ENCODE measurements at regions not wholly inside any gene's neighbourhood (a gene's known extent, or its start where the extent isn't known, plus 50 kb on each side); places are given as distances from the start of the nearest gene placed in this dataset.
"Not testable (repeated sequence)": the region's sequence is repeated elsewhere in the genome, so short reads cannot be mapped to it uniquely, and the experiment has no call there.

GRCh38 chr4:66554826-66555225, 884.5 kb upstream of the EPHA5 start:
- no peak for DNase-seq (ENCODE audit: low read depth)

- not testable (repeated sequence) for DNase-seq (ENCODE audit: low read depth)
Measured at GRCh38 chr4:66545301-66545700, 875.0 kb upstream of the EPHA5 start.

DNA sequence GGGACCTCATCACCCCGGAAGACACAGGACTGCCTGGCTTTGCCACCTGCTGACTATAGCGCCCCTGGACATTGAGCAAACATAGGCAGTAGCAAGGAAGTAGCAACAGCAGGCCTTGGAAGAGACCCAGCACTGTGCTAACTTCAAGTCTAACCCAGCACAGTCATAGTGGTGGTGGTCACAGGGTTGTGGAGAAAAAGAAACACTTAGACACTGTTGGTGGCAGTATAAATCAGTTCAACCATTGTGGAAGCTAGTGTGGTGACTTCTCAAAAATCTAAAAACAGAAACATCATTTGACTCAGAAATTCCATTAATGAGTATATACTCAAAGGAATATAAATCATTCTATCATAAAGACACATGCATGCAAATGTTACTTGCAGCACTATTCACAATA, 874.0 kb upstream of the EPHA5 start:
- no peak for DNase-seq (ENCODE audit: low read depth)

GRCh38 chr4:66539745-66540144, 869.5 kb upstream of the EPHA5 start:
- DNase-seq (ENCODE audit: low read depth): no peak

DNA sequence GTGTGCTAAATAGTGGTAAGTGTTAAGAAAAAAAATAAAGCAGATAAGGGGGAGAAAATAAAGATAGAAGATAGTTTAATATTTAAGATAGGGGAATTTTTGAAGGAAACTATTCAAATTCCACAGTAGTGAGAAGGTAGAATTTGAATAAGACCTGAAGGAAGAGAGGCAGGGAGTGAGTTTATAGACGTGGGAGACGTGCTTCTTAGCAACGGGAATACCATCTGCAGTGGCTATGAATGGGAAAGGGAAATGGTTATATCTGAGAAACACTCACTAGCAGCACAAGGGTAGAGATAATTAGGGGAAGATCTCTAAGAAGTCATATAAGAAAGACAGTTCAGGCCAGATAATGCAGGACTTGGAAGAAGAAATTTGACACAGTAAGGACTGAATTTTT, 854.5 kb upstream of the EPHA5 start:
- no peak for DNase-seq (ENCODE audit: low read depth)

DNA sequence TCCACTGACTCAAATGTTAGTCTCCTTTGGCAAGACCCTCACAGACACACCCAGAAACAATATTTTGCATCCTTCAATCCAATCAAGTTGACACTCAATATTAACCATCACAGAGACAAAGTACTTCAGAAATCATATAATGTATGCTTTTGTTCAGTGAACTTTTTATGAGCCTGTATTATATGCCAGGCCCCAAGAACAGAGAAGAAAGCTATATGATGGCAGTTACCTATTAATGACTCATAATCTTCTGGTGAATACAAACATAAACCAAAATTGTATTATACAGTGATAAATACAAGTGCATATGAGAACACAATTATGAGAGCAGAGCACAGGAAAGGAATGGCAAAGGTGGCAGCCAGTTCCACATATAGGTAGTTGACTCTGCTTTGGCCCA, 852.0 kb upstream of the EPHA5 start:
- no peak for DNase-seq (ENCODE audit: low read depth)

DNA sequence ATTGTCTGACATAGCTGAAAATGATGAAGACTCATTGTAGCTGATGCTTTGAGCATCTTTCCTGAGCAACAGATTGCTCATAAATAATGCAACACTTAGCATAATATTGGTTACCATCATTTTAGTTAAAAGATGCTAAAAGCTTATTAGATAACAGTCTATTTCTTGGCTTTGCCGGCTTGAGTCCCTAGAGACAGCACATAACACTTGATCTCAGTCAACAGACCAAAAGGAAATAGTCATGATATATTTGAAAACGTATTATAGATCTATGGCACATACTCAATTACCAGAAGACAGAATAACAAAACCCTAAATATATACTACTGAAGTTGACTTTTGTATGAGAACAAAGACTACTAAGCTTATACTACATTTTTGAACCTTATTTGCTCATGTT, 846.7 kb upstream of the EPHA5 start:
- DNase-seq (ENCODE audit: low read depth): no peak

- DNase-seq (ENCODE audit: low read depth): no peak
Measured at GRCh38 chr4:66506985-66507384, 836.7 kb upstream of the EPHA5 start.

- no peak for DNase-seq (ENCODE audit: low read depth)
Measured at GRCh38 chr4:66501997-66502396, 831.7 kb upstream of the EPHA5 start.

DNA sequence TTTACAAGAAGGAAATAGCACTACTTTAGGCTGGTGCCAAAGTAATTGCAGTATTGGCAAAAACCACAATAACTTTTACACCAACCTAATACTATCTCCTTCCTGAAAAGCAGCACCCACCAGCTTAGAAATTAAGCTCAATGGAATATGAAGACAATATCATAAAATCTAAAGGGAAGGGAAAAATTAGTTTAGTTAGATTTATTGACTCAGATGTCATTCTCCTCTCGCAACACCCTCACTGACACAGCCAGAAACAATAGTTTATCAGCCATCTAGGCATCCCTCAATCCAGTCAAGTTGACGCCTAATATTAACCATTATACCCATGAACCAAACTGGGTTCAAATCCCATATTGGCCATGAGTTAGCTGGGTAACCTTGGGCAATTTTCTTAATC, 820.4 kb upstream of the EPHA5 start:
- no peak for DNase-seq (ENCODE audit: low read depth)

DNA sequence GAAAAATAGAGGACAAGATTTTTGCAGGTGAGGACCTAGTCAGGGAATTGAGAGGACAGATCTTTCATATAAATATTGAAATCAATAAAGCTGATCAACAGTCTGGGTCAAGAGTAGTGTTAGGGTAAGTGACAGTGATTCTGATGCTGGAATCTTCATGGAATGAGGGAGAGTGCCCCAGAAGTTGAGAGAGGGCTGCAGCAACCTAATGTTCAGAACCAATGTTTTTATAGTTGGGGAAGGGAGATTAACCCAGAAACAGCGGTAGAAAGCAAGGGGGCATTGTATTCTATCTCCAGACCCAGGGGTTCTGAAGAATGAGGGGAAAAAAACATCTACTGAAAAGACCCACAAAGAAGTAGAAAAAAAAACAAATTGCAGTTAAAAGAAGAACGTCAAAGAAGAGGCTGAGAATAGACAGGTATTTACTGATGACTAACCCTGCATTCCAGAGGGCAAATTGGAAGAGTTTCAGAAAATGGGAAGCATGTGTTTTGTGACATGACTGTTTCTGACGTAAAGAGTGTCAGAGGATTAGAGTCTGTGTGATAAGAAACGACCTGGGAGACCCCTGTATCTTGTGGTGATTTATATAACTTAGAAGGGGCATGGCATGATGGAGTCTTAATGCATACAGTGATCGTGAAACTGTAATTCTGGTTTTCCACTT, 819.6 kb upstream of the EPHA5 start:
- peak; percentile 25 for DNase-seq (ENCODE audit: low read depth)

GRCh38 chr4:66489370-66489769, 819.1 kb upstream of the EPHA5 start:
- DNase-seq (ENCODE audit: low read depth): no peak

- DNase-seq (ENCODE audit: low read depth): no peak
Measured at GRCh38 chr4:66486068-66486467, 815.8 kb upstream of the EPHA5 start.

DNA sequence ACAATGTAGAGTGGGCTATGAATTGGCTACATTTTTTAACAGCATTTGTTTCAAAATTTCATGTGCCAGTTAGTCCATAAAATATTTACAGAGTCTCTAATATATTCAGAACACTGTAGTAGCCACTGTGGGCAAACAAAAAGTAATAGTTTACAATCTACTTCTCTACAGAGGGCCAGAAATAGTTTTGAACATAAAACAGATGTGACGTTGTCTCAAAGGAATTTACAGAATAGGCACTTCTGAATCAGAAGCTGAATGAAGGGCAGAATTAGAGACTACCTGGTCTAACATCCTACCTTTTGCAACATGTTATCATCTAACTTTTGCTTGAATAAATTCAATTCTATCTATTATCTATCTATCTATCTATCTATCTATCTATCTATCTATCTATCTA, 811.9 kb upstream of the EPHA5 start:
- DNase-seq (ENCODE audit: low read depth): no peak

- DNase-seq (ENCODE audit: low read depth): no peak
Measured at GRCh38 chr4:66475596-66475995, 805.3 kb upstream of the EPHA5 start.

GRCh38 chr4:66465111-66465510, 794.8 kb upstream of the EPHA5 start:
- peak; percentile 39 for DNase-seq (ENCODE audit: low read depth)

GRCh38 chr4:66462890-66463289, 792.6 kb upstream of the EPHA5 start:
- not testable (repeated sequence) for DNase-seq (ENCODE audit: low read depth)

GRCh38 chr4:66451741-66452140, 781.5 kb upstream of the EPHA5 start:
- no peak for DNase-seq (ENCODE audit: low read depth)

DNA sequence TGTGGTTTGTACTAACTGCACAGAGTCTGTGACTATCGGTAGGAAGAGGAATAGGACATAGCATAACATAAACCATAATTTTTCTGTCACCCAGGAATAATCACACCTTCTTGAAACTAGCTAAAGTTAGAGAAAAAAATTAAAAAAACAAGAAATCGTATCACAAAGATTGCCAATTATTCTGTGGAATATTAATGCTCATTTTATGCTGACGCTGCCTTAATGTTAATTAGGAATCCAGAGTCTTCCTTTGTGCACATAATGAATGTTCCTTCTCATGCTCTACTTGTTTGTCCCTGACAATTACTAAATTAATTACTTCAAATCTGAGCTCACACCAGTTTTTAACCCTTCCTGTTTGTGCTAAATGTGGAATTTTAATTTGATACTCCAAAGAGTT, 772.7 kb upstream of the EPHA5 start:
- no peak for DNase-seq (ENCODE audit: low read depth)

- no peak for DNase-seq (ENCODE audit: low read depth)
Measured at GRCh38 chr4:66439508-66439907, 769.2 kb upstream of the EPHA5 start.

DNA sequence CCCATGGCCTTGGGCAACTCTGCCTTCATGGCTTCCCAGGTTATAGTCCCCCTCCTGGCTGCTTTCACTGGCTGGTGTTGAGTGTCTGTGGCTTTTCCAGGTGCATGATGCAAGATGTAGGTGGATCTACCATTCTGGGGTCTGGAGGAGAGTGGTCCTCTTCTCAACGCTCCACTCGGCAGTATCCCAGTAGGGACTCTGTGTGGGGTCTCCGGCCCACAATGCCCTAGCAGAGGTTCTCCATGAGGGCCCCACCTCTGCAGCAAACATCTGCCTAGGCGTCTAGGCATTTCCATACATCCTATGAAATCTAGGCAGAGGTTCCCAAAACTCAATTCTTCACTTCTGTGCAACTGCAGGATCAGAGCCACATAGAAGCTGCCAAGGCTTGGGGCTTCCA, 763.4 kb upstream of the EPHA5 start:
- DNase-seq (ENCODE audit: low read depth): no peak

GRCh38 chr4:66430856-66431255, 760.6 kb upstream of the EPHA5 start:
- DNase-seq (ENCODE audit: low read depth): no peak

- no peak for DNase-seq (ENCODE audit: low read depth)
Measured at GRCh38 chr4:66429276-66429675, 759.0 kb upstream of the EPHA5 start.

DNA sequence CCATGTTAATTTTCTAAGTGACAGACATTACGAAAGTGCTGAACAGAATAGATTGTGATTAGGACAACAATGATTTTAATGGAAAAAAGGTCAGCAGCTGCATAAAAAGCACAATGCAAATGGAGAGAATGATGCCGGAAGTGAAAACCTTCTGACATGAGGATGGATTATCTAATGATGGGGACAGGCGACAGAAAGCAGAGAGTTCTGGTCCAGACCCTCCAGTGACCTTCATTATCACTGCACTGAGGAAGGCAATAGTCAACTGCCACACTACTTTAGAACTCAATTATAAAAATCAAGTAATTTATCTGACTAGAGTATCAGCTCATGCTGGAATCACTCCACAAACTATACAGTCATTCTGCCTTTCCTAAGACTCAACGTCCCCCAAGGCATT, 746.1 kb upstream of the EPHA5 start:
- no peak for DNase-seq (ENCODE audit: low read depth)

- DNase-seq (ENCODE audit: low read depth): peak; percentile 9
Measured at GRCh38 chr4:66404141-66404540, 733.9 kb upstream of the EPHA5 start.
